Fibroblast of mammary gland (primary cell): ENCODE measurements at regions not wholly inside any gene's neighbourhood (a gene's known extent, or its start where the extent isn't known, plus 50 kb on each side); places are given as distances from the start of the nearest gene placed in this dataset.

Experiments used
- DNase-seq: peaks from one replicate; pipeline ENCODE4 v3.0.0-alpha.2; 2010; ENCODE audit warnings: low read depth
- H3K4me3 ChIP-seq: 2 replicates; pipeline ENCODE4 v1.5.1; 2011; ENCODE audit warnings: low read depth, mild to moderate bottlenecking, low read length, moderate library complexity; ENCODE audit not compliant: control insufficient read depth
- TF ChIP-seq, protein P1 (sequence below): conservative IDR thresholded peaks from 2 replicates; pipeline ENCODE4 v1.5.1; 2011; ENCODE audit warnings: low read depth, low read length, inconsistent platforms; ENCODE audit not compliant: control insufficient read depth, insufficient read depth

- no peak overlapping the region for H3K4me3 ChIP-seq
- peak; percentile 3 for DNase-seq
- TF ChIP-seq, protein P1, sequence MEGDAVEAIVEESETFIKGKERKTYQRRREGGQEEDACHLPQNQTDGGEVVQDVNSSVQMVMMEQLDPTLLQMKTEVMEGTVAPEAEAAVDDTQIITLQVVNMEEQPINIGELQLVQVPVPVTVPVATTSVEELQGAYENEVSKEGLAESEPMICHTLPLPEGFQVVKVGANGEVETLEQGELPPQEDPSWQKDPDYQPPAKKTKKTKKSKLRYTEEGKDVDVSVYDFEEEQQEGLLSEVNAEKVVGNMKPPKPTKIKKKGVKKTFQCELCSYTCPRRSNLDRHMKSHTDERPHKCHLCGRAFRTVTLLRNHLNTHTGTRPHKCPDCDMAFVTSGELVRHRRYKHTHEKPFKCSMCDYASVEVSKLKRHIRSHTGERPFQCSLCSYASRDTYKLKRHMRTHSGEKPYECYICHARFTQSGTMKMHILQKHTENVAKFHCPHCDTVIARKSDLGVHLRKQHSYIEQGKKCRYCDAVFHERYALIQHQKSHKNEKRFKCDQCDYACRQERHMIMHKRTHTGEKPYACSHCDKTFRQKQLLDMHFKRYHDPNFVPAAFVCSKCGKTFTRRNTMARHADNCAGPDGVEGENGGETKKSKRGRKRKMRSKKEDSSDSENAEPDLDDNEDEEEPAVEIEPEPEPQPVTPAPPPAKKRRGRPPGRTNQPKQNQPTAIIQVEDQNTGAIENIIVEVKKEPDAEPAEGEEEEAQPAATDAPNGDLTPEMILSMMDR: no peak
These were observed 95.8 kb downstream of the IRF8 start for GRCh38 chr16:85994492-85995490.

GRCh38 chr16:85995541-85996423 lies 96.8 kb downstream of the IRF8 start:
- DNase-seq: no peak
- H3K4me3 ChIP-seq: no peak overlapping the region
- TF ChIP-seq, protein P1: no peak

GRCh38 chr16:85996843-85997242 lies 97.9 kb downstream of the IRF8 start:
- TF ChIP-seq, protein P1: no peak
- no peak overlapping the region for H3K4me3 ChIP-seq
- no peak for DNase-seq

DNA sequence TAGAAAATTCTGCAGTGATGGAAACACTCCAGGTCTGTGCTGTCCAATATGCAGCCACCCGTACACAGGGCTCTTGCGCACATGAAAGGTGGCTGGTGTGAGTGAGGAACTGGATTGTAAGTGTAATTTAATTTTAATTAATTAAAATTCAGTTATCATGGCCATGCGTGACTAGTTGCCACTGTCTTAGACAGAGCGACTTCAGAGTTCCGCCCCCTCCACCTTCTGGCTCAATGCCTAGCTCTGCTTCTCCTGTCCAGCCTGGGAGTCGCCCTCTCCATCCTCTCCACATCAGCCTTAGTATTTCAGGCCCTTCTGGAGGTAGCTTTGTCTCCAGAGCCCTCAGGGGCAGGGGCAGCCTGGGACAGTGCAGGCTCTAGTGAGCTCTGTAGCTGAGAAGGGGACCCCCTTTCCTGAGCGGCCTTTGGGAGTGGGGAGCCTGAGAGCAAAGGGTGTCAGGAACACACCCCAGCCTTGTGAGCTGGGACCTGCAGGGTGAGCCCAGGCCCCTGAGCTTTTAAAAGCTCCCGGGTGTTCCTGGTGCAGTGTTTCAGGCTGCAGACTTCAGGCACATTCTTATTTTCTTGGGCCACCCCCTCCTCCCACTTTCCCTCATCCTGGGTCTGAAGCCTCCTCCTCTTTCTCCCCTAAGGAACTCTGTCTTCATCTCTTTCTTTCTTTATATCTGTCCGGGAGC lies 99.4 kb downstream of the IRF8 start:
- H3K4me3 ChIP-seq: no peak overlapping the region
- no peak for DNase-seq

GRCh38 chr16:85998868-85999729 lies 100.1 kb downstream of the IRF8 start:
- TF ChIP-seq, protein P1: no peak
- no peak overlapping the region for H3K4me3 ChIP-seq
- DNase-seq: no peak

More for the DNA sequence above, 99.4 kb downstream of the IRF8 start:
- TF ChIP-seq, protein P1: no peak
